ENCODE measurements at regions not wholly inside any gene's neighbourhood (a gene's known extent, or its start where the extent isn't known, plus 50 kb on each side); places are given as distances from the start of the nearest gene placed in this dataset.

DNA sequence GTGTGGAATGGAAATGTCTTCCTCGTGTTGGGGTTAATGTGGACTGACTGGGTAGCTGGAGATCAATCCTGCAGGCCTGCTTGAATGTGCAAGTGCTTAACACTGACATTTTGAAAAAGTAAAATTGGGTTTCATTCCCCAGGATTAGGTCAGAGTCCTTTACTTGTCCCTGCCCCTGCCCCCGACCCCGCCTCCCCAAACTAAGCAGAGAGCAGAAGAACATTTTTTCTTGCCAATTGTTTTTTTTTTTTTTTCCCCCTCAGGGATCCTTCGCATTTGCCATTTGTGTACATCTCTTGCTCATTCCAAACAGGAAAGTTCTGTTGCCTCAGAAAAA lies 147.0 kb upstream of the NR2F2 start:
- TF ChIP-seq SNAI2 (CRISPR knock-in tag; IDR thresholded peaks at IDR 0.05) = no peak
- TF ChIP-seq ZC3H10 (CRISPR knock-in tag; IDR thresholded peaks at IDR 0.05) = no peak
- TF ChIP-seq ARNTL (CRISPR knock-in tag; IDR thresholded peaks at IDR 0.05; ENCODE audit: borderline replicate concordance, low read depth) = no peak
- no peak for TF ChIP-seq RARB (CRISPR knock-in tag; IDR thresholded peaks at IDR 0.05)
- no peak for TF ChIP-seq ZFP30 (CRISPR knock-in tag; IDR thresholded peaks at IDR 0.05)
- no peak for TF ChIP-seq POU6F1 (CRISPR knock-in tag; IDR thresholded peaks at IDR 0.05; ENCODE audit: borderline replicate concordance, low read depth)
- TF ChIP-seq, protein P1, sequence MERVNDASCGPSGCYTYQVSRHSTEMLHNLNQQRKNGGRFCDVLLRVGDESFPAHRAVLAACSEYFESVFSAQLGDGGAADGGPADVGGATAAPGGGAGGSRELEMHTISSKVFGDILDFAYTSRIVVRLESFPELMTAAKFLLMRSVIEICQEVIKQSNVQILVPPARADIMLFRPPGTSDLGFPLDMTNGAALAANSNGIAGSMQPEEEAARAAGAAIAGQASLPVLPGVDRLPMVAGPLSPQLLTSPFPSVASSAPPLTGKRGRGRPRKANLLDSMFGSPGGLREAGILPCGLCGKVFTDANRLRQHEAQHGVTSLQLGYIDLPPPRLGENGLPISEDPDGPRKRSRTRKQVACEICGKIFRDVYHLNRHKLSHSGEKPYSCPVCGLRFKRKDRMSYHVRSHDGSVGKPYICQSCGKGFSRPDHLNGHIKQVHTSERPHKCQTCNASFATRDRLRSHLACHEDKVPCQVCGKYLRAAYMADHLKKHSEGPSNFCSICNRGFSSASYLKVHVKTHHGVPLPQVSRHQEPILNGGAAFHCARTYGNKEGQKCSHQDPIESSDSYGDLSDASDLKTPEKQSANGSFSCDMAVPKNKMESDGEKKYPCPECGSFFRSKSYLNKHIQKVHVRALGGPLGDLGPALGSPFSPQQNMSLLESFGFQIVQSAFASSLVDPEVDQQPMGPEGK (CRISPR knock-in tag; IDR thresholded peaks at IDR 0.05; ENCODE audit: borderline replicate concordance) = no peak
- TF ChIP-seq, protein P2, sequence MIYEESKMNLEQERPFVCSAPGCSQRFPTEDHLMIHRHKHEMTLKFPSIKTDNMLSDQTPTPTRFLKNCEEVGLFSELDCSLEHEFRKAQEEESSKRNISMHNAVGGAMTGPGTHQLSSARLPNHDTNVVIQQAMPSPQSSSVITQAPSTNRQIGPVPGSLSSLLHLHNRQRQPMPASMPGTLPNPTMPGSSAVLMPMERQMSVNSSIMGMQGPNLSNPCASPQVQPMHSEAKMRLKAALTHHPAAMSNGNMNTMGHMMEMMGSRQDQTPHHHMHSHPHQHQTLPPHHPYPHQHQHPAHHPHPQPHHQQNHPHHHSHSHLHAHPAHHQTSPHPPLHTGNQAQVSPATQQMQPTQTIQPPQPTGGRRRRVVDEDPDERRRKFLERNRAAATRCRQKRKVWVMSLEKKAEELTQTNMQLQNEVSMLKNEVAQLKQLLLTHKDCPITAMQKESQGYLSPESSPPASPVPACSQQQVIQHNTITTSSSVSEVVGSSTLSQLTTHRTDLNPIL (CRISPR knock-in tag; IDR thresholded peaks at IDR 0.05; ENCODE audit: low read depth) = no peak
- TF ChIP-seq CSRNP3 (CRISPR knock-in tag; IDR thresholded peaks at IDR 0.05) = no peak
- TF ChIP-seq TOX (CRISPR knock-in tag; IDR thresholded peaks at IDR 0.05; ENCODE audit: borderline replicate concordance) = no peak
- TF ChIP-seq ISL1 (CRISPR knock-in tag; IDR thresholded peaks at IDR 0.05) = no peak
- TF ChIP-seq ZFP3 (CRISPR knock-in tag; IDR thresholded peaks at IDR 0.05) = no peak

Data from SK-N-SH treated with all-trans-retinoic acid at 6 μM for 48 hours (cell line).